H1 (cell line): ENCODE measurements at regions not wholly inside any gene's neighbourhood (a gene's known extent, or its start where the extent isn't known, plus 50 kb on each side); places are given as distances from the start of the nearest gene placed in this dataset.

Experiments used
- CTCF ChIA-PET: fragments of 300-600 bp; sonication (Branson Sonifier 250); formaldehyde crosslinking; loops from one replicate; lab custom pipeline; 2021; ENCODE audit not compliant: partially characterized antibody; lab: Charles Lee
- POLR2A ChIA-PET: fragments of 300-600 bp; sonication (Branson Sonifier 250); formaldehyde crosslinking; loops from one replicate; lab custom pipeline; 2021; ENCODE audit warnings: inconsistent platforms; ENCODE audit not compliant: partially characterized antibody; lab: Charles Lee
- DNase-seq, 2 experiments: peaks; one replicate each; pipeline versions ENCODE4 v3.0.0 to v3.0.0-alpha.2; 2010 to 2022; ENCODE audit warnings: low spot score in 2 of 2, low read depth in 1 of 2, mixed read lengths in 1 of 2
- FAIRE-seq: peaks from 2 replicates; lab custom pipeline; 2011; peaks lifted over from hg19 to GRCh38; lab: Jason Lieb, UNC
- H2AFZ ChIP-seq: 2 replicates; pipeline ENCODE4 v1.8.1; 2012; ENCODE audit warnings: low read length, inconsistent platforms
- H2AK5ac ChIP-seq: 2 replicates; pipeline ENCODE4 v1.6.1; 2013; ENCODE audit warnings: low read depth, low read length
- H2BK120ac ChIP-seq: replicated peaks from 2 replicates; pipeline ENCODE3; 2013; ENCODE audit warnings: low read depth, low read length, inconsistent platforms
- H2BK12ac ChIP-seq: 2 replicates; pipeline ENCODE4 v1.6.1; 2013; ENCODE audit warnings: low read depth, low read length
- H2BK15ac ChIP-seq: 2 replicates; pipeline ENCODE4 v1.6.1; 2013; ENCODE audit warnings: low read length
- H2BK20ac ChIP-seq: 2 replicates; pipeline ENCODE4 v1.6.1; 2013; ENCODE audit warnings: low read length
- H2BK5ac ChIP-seq: 2 replicates; pipeline ENCODE4 v1.6.1; 2013; ENCODE audit warnings: low read depth, low read length
- H3K14ac ChIP-seq: 2 replicates; pipeline ENCODE4 v1.6.1; 2013; ENCODE audit warnings: inconsistent platforms; ENCODE audit not compliant: insufficient read length
- H3K18ac ChIP-seq: 2 replicates; pipeline ENCODE4 v1.6.1; 2013; ENCODE audit warnings: low read length; ENCODE audit errors: extremely low read depth
- H3K23ac ChIP-seq: 2 replicates; pipeline ENCODE4 v1.6.1; 2013; ENCODE audit warnings: inconsistent platforms; ENCODE audit not compliant: insufficient read length
- H3K23me2 ChIP-seq: 2 replicates; pipeline ENCODE4 v1.6.1; 2013; ENCODE audit warnings: low read depth, low read length
- H3K27ac ChIP-seq: 2 replicates; pipeline ENCODE4 v1.6.1; 2011; ENCODE audit warnings: low read depth, low read length, inconsistent platforms
- H3K27me3 ChIP-seq, 4 experiments: replicated peaks in 1 of 4; 1 replicate in 1 of 4; 2 replicates in 3 of 4; pipeline versions ENCODE4 v1.6.1 to v1.8.1; 2011 to 2013; ENCODE audit warnings: low read length in 3 of 4, mild to moderate bottlenecking in 3 of 4, inconsistent platforms in 2 of 4, mixed read lengths in 2 of 4, moderate library complexity in 1 of 4; ENCODE audit not compliant: control insufficient read depth in 3 of 4, insufficient read depth in 3 of 4; ENCODE audit errors: extremely low read depth in 1 of 4
- H3K36me3 ChIP-seq, 4 experiments: 2 replicates each; pipeline versions ENCODE4 v1.6.1 to v1.8.1; 2011 to 2013; ENCODE audit warnings: mild to moderate bottlenecking in 4 of 4, low read length in 3 of 4, moderate library complexity in 2 of 4, control low read depth in 1 of 4, inconsistent platforms in 1 of 4; ENCODE audit not compliant: insufficient read depth in 4 of 4, control insufficient read depth in 2 of 4
- H3K4ac ChIP-seq: replicated peaks from 2 replicates; pipeline ENCODE3; 2013; ENCODE audit warnings: low read length, low read depth, mixed read lengths, inconsistent platforms; ENCODE audit not compliant: insufficient read length
- H3K4me1 ChIP-seq, 4 experiments: replicated peaks in 1 of 4; 1 replicate in 1 of 4; 2 replicates in 3 of 4; pipeline versions ENCODE4 v1.6.1 to v1.8.1; 2011 to 2013; ENCODE audit warnings: low read length in 3 of 4, inconsistent platforms in 2 of 4, mixed read lengths in 1 of 4; ENCODE audit not compliant: insufficient read depth in 4 of 4, control insufficient read depth in 3 of 4
- H3K4me2 ChIP-seq, 2 experiments: 2 replicates each; pipeline versions ENCODE4 v1.6.1 to v1.8.1; 2011 to 2013; ENCODE audit warnings: low read depth in 2 of 2, low read length in 2 of 2, control low read depth in 1 of 2, inconsistent platforms in 1 of 2, mild to moderate bottlenecking in 1 of 2; ENCODE audit not compliant: insufficient read depth in 1 of 2
- H3K4me3 ChIP-seq, 4 experiments: fragments of 200-600, 300-600 bp in 1 of 4; sonication (generic), shearing (Covaris generic), sonication (Bioruptor Twin) in 1 of 4; 2 replicates each; pipeline versions ENCODE4 v1.5.1 to v1.8.1; 2011 to 2016; ENCODE audit warnings: low read length in 4 of 4, low read depth in 3 of 4, control low read depth in 2 of 4, inconsistent platforms in 2 of 4, mild to moderate bottlenecking in 2 of 4, mixed read lengths in 1 of 4, moderate library complexity in 1 of 4; ENCODE audit not compliant: insufficient read depth in 2 of 4; ENCODE audit errors: extremely low read depth in 1 of 4
- H3K56ac ChIP-seq: replicated peaks from 2 replicates; pipeline ENCODE3; 2013; ENCODE audit warnings: low read depth, mild to moderate bottlenecking, mixed read lengths, low read length, inconsistent platforms; ENCODE audit not compliant: insufficient read length
- H3K79me1 ChIP-seq: 2 replicates; pipeline ENCODE4 v1.6.1; 2013; ENCODE audit warnings: low read depth, low read length, control low read depth
- H3K79me2 ChIP-seq, 2 experiments: 2 replicates each; pipeline versions ENCODE4 v1.6.1 to v1.8.1; 2012 to 2013; ENCODE audit warnings: low read length in 2 of 2, mild to moderate bottlenecking in 2 of 2, inconsistent platforms in 1 of 2; ENCODE audit not compliant: insufficient read depth in 2 of 2, control insufficient read depth in 1 of 2
- H3K9ac ChIP-seq, 4 experiments: replicated peaks in 1 of 4; 1 replicate in 1 of 4; 2 replicates in 3 of 4; pipeline versions ENCODE4 v1.6.1 to v1.8.1; 2011 to 2013; ENCODE audit warnings: low read depth in 3 of 4, low read length in 3 of 4, control low read depth in 2 of 4, mild to moderate bottlenecking in 2 of 4, moderate library complexity in 2 of 4, inconsistent platforms in 1 of 4; ENCODE audit errors: extremely low read depth in 1 of 4
- H3K9me3 ChIP-seq, 2 experiments: 2 replicates each; pipeline versions ENCODE4 v1.6.1 to v1.8.1; 2012 to 2013; ENCODE audit warnings: mild to moderate bottlenecking in 2 of 2, moderate library complexity in 2 of 2, control low read depth in 1 of 2, inconsistent platforms in 1 of 2, low read depth in 1 of 2, low read length in 1 of 2, mixed read lengths in 1 of 2; ENCODE audit not compliant: insufficient read depth in 2 of 2
- H4K20me1 ChIP-seq, 2 experiments: replicated peaks in 1 of 2; 2 replicates each; pipeline versions ENCODE3 to v1.8.1; 2011 to 2013; ENCODE audit warnings: inconsistent platforms in 2 of 2, low read length in 2 of 2, mild to moderate bottlenecking in 1 of 2; ENCODE audit not compliant: insufficient read depth in 2 of 2, control insufficient read depth in 1 of 2
- H4K5ac ChIP-seq: 2 replicates; pipeline ENCODE4 v1.6.1; 2013; ENCODE audit warnings: low read length, low read depth, mixed read lengths, inconsistent platforms; ENCODE audit not compliant: insufficient read length
- H4K8ac ChIP-seq: 2 replicates; pipeline ENCODE4 v1.8.0; 2013; ENCODE audit warnings: mild to moderate bottlenecking, moderate library complexity, low read length, inconsistent platforms; ENCODE audit not compliant: insufficient read depth; ENCODE audit errors: extremely low read depth
- H4K91ac ChIP-seq: replicated peaks from 2 replicates; pipeline ENCODE3; 2013; ENCODE audit warnings: low read length, mixed read lengths, inconsistent platforms; ENCODE audit not compliant: insufficient read length
- ATF2 ChIP-seq: IDR thresholded peaks from 2 replicates; pipeline ENCODE4 v1.6.1; 2012; ENCODE audit warnings: low read length, inconsistent platforms
- BCL11A ChIP-seq, 2 experiments: IDR thresholded peaks; one replicate each; pipeline ENCODE4 v1.6.1; 2011; ENCODE audit warnings: low read depth in 2 of 2, low read length in 2 of 2, mild to moderate bottlenecking in 2 of 2
- CHD2 ChIP-seq: IDR thresholded peaks from 2 replicates; pipeline ENCODE4 v1.6.1; 2012; ENCODE audit warnings: low read length, improper control_type of control experiment
- CREB1 ChIP-seq: IDR thresholded peaks from 2 replicates; pipeline ENCODE4 v1.6.1; 2012; ENCODE audit warnings: inconsistent platforms
- EZH2 ChIP-seq: fragments of 200-600 bp; sonication (generic); IDR thresholded peaks from 2 replicates; pipeline ENCODE4 v1.7.1; 2012; ENCODE audit warnings: low read depth, mild to moderate bottlenecking, moderate library complexity, low read length, inconsistent platforms; ENCODE audit not compliant: severe bottlenecking
- GABPA ChIP-seq: IDR thresholded peaks from 2 replicates; pipeline ENCODE4 v1.6.1; 2011; ENCODE audit warnings: mild to moderate bottlenecking, low read length, moderate library complexity, borderline replicate concordance; ENCODE audit not compliant: insufficient read depth
- KDM1A ChIP-seq: fragments of 200-600, 300-600 bp; sonication (generic); IDR thresholded peaks from 2 replicates; pipeline ENCODE4 v1.7.1; 2016; ENCODE audit warnings: mild to moderate bottlenecking, low read length, borderline replicate concordance
- PHF8 ChIP-seq: fragments of 200-600 bp; sonication (generic); conservative IDR thresholded peaks from 2 replicates; pipeline ENCODE4 v1.7.1; 2012; ENCODE audit warnings: low read depth, mild to moderate bottlenecking, inconsistent platforms, low read length, moderate library complexity
- POU5F1 ChIP-seq: IDR thresholded peaks from 2 replicates; pipeline ENCODE4 v1.6.1; 2011; ENCODE audit warnings: low read depth, mild to moderate bottlenecking, low read length, moderate library complexity
- RXRA ChIP-seq: IDR thresholded peaks from 2 replicates; pipeline ENCODE4 v1.6.1; 2011; ENCODE audit warnings: low read depth, mild to moderate bottlenecking, low read length, moderate library complexity; ENCODE audit not compliant: insufficient read depth
- SUZ12 ChIP-seq: fragments of 200-600 bp; sonication (generic); IDR thresholded peaks from 2 replicates; pipeline ENCODE4 v1.6.1; 2012; ENCODE audit warnings: mild to moderate bottlenecking, inconsistent platforms, low read length, moderate library complexity, mixed read lengths
- TCF12 ChIP-seq: IDR thresholded peaks from 2 replicates; pipeline ENCODE4 v1.6.1; 2011; ENCODE audit warnings: low read depth, mild to moderate bottlenecking, low read length
- USF2 ChIP-seq: IDR thresholded peaks from 2 replicates; pipeline ENCODE4 v1.6.1; 2011; ENCODE audit warnings: low read length, improper control_type of control experiment
- ZNF274 ChIP-seq: IDR thresholded peaks from 2 replicates; pipeline ENCODE4 v1.7.0; 2012; ENCODE audit warnings: low read length, borderline replicate concordance; ENCODE audit errors: extremely low read depth

- Histone ChIP-seq H4K91ac (no peak overlapping the region), H3K27me3 (no peaks in the 10 kb centered on the region), H3K4ac (no peak overlapping the region), H4K20me1 (no peaks in the 10 kb centered on the region), H2BK5ac (no peak overlapping the region), H3K79me2 (no peaks in the 10 kb centered on the region), H2BK12ac (no peak overlapping the region), H2AFZ (no peak overlapping the region), H3K14ac (no peak overlapping the region), H3K79me1 (no peaks in the 10 kb centered on the region), H3K36me3 (no peaks in the 10 kb centered on the region), H3K23me2 (no peaks in the 10 kb centered on the region), H3K27ac (no peak overlapping the region), H4K5ac (no peak overlapping the region), H2BK20ac (no peak overlapping the region), H3K9ac (no peak overlapping the region), H3K18ac (no peak overlapping the region), H3K4me3 (no peak overlapping the region), H3K23ac (no peak overlapping the region), H3K56ac (no peak overlapping the region), H3K4me1 (no peaks in the 10 kb centered on the region), H3K4me2 (no peak overlapping the region), H2BK15ac (no peak overlapping the region), H4K8ac (no peak overlapping the region), H3K9me3 (no peaks in the 10 kb centered on the region), H2BK120ac (no peak overlapping the region), H2AK5ac (no peak overlapping the region)
- ChIA-PET CTCF (interaction anchor here (1.2 kb wide), 1 partner anchor 28 kb away, joined by 3 read pairs; no protein-coding TSS in a partner anchor), POLR2A (no interaction called here)
- DNase-seq (no peak), FAIRE-seq (no peak)
- TF ChIP-seq GABPA (no peak), KDM1A (no peak), CREB1 (no peak), SUZ12 (no peak), PHF8 (no peak), USF2 (no peak), RXRA (no peak), EZH2 (no peak), CHD2 (no peak), ATF2 (no peak), BCL11A (IDR thresholded peaks at IDR 0.05; ENCODE audit: low read depth in 2 of 2, low read length in 2 of 2) (no peak), ZNF274 (no peak), POU5F1 (no peak), TCF12 (no peak)
Measured at GRCh38 chr4:22020129-22020528, 71.6 kb upstream of the KCNIP4 start.
